ENCODE measurements at regions not wholly inside any gene's neighbourhood (a gene's known extent, or its start where the extent isn't known, plus 50 kb on each side); places are given as distances from the start of the nearest gene placed in this dataset.

- no peaks in the 10 kb centered on the region for H3K36me3 ChIP-seq (ENCODE audit: insufficient read depth, low read length)
- no peak overlapping the region for H3K4me2 ChIP-seq (ENCODE audit: low read length)
- no peak overlapping the region for H3K27ac ChIP-seq (ENCODE audit: low read depth, low read length, poor library complexity, severe bottlenecking)
- H3F3A ChIP-seq (ENCODE audit: insufficient read depth, low read length) = no peaks in the 10 kb centered on the region
- no peaks in the 10 kb centered on the region for H3K4me1 ChIP-seq (ENCODE audit: insufficient read depth, low read length, severe bottlenecking)
- H3K4me3 ChIP-seq (ENCODE audit: low read depth, low read length, poor library complexity, severe bottlenecking) = no peak overlapping the region
- no peak for TF ChIP-seq CTCF (IDR thresholded peaks at IDR 0.05; ENCODE audit: low read length)
- H4K20me1 ChIP-seq (ENCODE audit: insufficient read depth, low read length) = no peaks in the 10 kb centered on the region
- H3K9ac ChIP-seq (ENCODE audit: low read length) = no peak overlapping the region
- no peaks in the 10 kb centered on the region for H3K9me3 ChIP-seq (ENCODE audit: low read length)
- no peaks in the 10 kb centered on the region for H3K27me3 ChIP-seq (ENCODE audit: insufficient read depth, low read length)
- no peaks in the 10 kb centered on the region for H3K79me2 ChIP-seq (ENCODE audit: insufficient read depth, low read length)
- H3K9me2 ChIP-seq (ENCODE audit: low read depth, low read length) = no peaks in the 10 kb centered on the region
- H2AFZ ChIP-seq (ENCODE audit: low read length) = no peak overlapping the region
Observed at GRCh38 chr11:45513821-45514340, 151.5 kb downstream of the CHST1 start.

- Histone ChIP-seq H3K9ac (ENCODE audit: low read length) (no peak overlapping the region), H2AFZ (ENCODE audit: low read length) (no peak overlapping the region), H3K4me1 (ENCODE audit: insufficient read depth, low read length, severe bottlenecking) (no peaks in the 10 kb centered on the region), H3K36me3 (ENCODE audit: insufficient read depth, low read length) (no peaks in the 10 kb centered on the region), H4K20me1 (ENCODE audit: insufficient read depth, low read length) (no peaks in the 10 kb centered on the region), H3K4me2 (ENCODE audit: low read length) (no peak overlapping the region), H3K79me2 (ENCODE audit: insufficient read depth, low read length) (no peaks in the 10 kb centered on the region), H3K27ac (ENCODE audit: low read depth, low read length, poor library complexity, severe bottlenecking) (no peak overlapping the region), H3K9me2 (ENCODE audit: low read depth, low read length) (no peaks in the 10 kb centered on the region), H3K27me3 (ENCODE audit: insufficient read depth, low read length) (no peaks in the 10 kb centered on the region), H3F3A (ENCODE audit: insufficient read depth, low read length) (no peaks in the 10 kb centered on the region), H3K9me3 (ENCODE audit: low read length) (no peaks in the 10 kb centered on the region), H3K4me3 (ENCODE audit: low read depth, low read length, poor library complexity, severe bottlenecking) (no peak overlapping the region)
- TF ChIP-seq CTCF (IDR thresholded peaks at IDR 0.05; ENCODE audit: low read length) (no peak), EZH2 (IDR thresholded peaks at IDR 0.05; ENCODE audit: borderline replicate concordance, low read length) (no peak)
Observed at GRCh38 chr11:45512471-45513148, 152.8 kb downstream of the CHST1 start.

GRCh38 chr11:45511566-45511965 lies 153.9 kb downstream of the CHST1 start:
- Histone ChIP-seq H3K79me2 (ENCODE audit: insufficient read depth, low read length) (no peaks in the 10 kb centered on the region), H3K4me1 (ENCODE audit: insufficient read depth, low read length, severe bottlenecking) (no peaks in the 10 kb centered on the region), H3K9ac (ENCODE audit: low read length) (no peak overlapping the region), H3F3A (ENCODE audit: insufficient read depth, low read length) (no peaks in the 10 kb centered on the region), H2AFZ (ENCODE audit: low read length) (no peak overlapping the region), H3K9me3 (ENCODE audit: low read length) (no peaks in the 10 kb centered on the region), H3K9me2 (ENCODE audit: low read depth, low read length) (no peaks in the 10 kb centered on the region), H3K4me3 (ENCODE audit: low read depth, low read length, poor library complexity, severe bottlenecking) (no peak overlapping the region), H3K4me2 (ENCODE audit: low read length) (no peak overlapping the region), H3K27ac (ENCODE audit: low read depth, low read length, poor library complexity, severe bottlenecking) (no peak overlapping the region), H3K27me3 (ENCODE audit: insufficient read depth, low read length) (no peaks in the 10 kb centered on the region), H4K20me1 (ENCODE audit: insufficient read depth, low read length) (no peaks in the 10 kb centered on the region), H3K36me3 (ENCODE audit: insufficient read depth, low read length) (no peaks in the 10 kb centered on the region)
- TF ChIP-seq EZH2 (IDR thresholded peaks at IDR 0.05; ENCODE audit: borderline replicate concordance, low read length) (no peak), CTCF (IDR thresholded peaks at IDR 0.05; ENCODE audit: low read length) (no peak)
